ENCODE measurements at regions not wholly inside any gene's neighbourhood (a gene's known extent, or its start where the extent isn't known, plus 50 kb on each side); places are given as distances from the start of the nearest gene placed in this dataset.

DNA sequence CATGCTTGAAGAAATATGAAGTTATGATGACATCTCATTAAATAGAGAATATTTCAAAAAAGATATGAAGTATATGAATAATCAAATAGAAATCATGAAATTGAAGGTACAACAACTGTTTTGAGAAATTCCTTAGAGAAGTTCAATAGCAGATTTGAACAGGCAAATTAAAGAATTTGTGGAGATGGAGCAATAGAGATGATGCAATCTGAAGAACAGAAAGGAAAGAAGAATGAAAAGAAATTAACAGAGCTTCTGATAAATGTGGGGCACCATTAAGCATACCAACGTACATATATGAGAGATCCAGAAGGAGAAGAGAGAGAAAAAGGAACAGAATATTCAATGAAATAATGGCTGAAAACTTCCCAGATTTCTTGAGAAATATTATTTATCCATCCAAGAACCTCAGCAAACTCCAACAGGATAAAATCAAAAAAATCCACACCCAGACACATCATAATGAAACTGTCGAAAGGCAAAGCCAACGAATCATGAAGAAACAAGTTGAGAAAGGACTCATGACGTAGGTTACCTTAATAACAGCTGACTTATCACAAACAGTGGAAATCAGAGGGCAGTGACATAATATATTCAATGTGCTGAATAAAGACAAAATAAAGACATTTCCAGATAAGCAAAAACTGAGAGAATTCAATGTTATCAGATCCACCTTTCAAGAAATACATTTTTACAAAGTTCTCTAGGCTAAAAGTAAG, 297.2 kb upstream of the TARS1 start:
- DNase-seq (ENCODE audit: insufficient read length, low spot score) (no peak), FAIRE-seq (peak; percentile 53)
- no peak for TF ChIP-seq POLR2A (IDR thresholded peaks at IDR 0.05; ENCODE audit: low read depth, low read length)

DNA sequence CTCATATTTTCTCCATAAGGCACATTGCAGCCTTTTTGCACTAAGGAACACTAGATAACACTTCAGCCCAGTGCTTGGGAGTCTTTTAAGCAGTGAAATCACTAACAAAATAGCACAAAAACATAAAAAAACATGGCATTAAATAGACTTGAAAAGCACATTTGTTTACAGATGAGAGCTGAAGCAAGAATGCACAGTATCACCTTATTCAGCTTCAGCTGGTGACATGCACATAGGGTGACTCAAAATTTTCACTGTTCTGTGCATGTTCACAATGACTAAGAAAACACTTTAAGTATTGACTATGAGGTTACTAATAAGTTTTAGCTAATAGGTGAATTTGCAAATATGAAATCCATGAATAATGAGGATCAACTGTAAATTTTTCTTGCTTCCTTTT, 293.9 kb upstream of the TARS1 start:
- no peak for TF ChIP-seq POLR2A (IDR thresholded peaks at IDR 0.05; ENCODE audit: low read depth, low read length)
- peak; percentile 92 for FAIRE-seq
- DNase-seq (ENCODE audit: insufficient read length, low spot score), result no peak

DNA sequence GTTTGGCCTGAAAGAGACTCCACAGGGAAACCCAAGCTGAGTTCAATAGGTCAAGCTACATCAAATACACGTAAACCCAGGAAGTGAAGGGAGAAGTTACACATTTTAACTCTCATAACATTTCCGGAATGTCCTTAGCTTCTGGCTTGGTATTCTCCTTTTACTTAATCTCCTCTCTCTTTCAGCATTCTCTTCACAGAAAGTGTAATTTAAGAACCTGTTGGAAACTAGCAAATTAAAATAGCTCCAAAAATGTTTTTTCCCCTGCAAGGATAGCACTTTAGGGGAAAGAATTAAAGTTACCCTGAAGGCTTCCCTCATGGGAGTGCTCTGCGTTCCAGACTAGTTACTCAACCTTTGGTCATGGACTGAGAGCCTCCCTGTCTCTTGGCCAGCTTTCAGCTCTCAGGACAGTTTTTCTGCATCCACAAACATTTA, 292.7 kb upstream of the TARS1 start:
- FAIRE-seq, result peak; percentile 100
- DNase-seq (ENCODE audit: insufficient read length, low spot score), result peak; percentile 50
- TF ChIP-seq POLR2A (IDR thresholded peaks at IDR 0.05; ENCODE audit: low read depth, low read length), result no peak

DNA sequence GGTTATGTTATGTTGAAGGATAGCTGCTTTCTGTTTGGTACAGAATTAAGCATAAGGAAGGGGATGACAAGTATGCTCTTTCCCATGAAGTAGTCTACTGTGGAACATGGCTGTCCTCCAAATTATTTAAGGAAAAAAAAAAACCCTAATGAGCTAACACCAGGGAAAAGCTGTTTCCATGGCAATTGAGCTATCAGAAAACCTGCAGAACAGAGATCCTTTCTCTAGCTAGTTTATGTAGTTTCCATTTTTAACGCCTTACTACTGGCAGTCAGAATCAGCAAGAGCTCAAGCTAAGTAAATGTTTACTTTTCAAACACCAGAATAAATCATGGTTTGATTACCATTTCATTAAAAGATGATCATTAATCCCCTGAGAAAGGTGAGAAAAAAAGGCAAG, 287.4 kb upstream of the TARS1 start:
- no peak for TF ChIP-seq POLR2A (IDR thresholded peaks at IDR 0.05; ENCODE audit: low read depth, low read length)

DNA sequence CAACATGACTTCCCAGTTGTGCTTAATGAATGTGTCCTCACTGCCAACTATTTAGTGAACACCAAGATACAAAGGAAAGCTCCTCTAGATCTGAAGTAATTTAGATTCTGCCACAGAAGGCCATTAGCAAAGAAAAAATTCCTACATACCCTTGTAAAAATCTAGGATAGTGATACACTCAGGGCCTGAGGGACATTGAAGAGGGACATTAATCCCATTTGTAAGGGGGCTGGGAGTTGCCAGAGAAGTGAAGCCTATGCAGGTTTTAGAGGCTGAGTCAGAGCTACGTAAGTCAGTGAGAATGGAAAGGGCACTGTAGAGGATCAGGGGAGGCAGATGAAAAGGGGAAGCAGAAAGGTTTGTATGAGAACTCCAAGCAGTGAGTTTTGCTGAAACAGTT, 286.9 kb upstream of the TARS1 start:
- DNase-seq (ENCODE audit: insufficient read length, low spot score) (no peak), FAIRE-seq (peak; percentile 83)
- no peak for TF ChIP-seq POLR2A (IDR thresholded peaks at IDR 0.05; ENCODE audit: low read depth, low read length)

More for the DNA sequence above, 287.4 kb upstream of the TARS1 start:
- DNase-seq (ENCODE audit: insufficient read length, low spot score) (no peak), FAIRE-seq (no peak)

DNA sequence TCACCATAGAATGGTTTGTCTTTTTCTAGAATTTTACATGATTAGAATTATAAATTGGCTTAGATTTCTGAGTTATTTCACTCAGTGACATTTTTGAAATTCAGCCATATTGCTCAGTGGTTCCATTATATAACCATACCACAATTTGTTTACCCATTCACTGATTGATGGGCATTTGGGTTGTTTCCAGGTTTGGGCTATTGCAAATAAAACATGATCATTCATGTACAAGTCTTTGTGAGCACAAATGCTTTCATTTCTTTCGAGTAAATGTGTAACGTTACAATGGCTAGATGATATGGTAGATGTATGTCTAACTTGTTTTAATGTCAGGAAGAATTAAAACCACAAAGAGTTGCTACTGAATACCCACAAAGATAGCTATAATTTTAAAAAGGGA, 279.9 kb upstream of the TARS1 start:
- FAIRE-seq, result no peak
- TF ChIP-seq POLR2A (IDR thresholded peaks at IDR 0.05; ENCODE audit: low read depth, low read length), result no peak

DNA sequence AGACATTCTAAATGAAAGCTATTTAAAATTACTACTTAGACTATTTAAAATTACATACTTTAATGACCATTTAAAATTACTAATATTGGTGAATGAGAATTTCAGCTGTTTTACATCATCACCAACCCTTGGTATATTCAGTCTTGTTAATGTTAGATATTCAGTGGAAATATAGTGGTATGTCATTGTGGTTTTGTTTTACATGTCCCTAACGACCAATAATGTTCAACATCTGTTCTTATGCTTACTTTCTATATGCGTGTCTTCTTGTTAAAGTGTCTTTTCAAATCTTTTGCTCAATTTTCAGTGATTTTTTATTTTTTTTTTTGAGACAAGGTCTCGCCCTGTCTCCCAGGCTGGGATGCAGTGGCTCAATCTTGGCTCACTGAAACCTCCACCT, 279.3 kb upstream of the TARS1 start:
- TF ChIP-seq POLR2A (IDR thresholded peaks at IDR 0.05; ENCODE audit: low read depth, low read length), result no peak
- no peak for FAIRE-seq
- DNase-seq (ENCODE audit: insufficient read length, low spot score), result no peak

More for the DNA sequence above, 279.9 kb upstream of the TARS1 start:
- no peak for DNase-seq (ENCODE audit: insufficient read length, low spot score)

DNA sequence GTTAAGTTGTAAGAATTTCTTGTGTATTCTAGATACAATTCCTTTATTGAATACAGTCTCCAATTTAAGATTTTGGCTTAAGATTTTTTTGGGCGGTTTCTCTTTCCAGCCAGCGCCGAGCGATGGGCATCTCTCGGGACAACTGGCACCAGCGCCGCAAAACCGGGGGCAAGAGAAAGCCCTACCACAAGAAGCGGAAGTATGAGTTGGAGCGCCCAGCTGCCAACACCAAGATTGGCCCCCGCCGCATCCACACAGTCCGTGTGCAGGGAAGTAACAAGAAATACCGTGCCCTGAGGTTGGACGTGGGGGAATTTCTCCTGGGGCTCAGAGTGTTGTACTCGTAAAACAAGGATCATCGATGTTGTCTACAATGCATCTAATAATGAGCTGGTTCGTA, 278.7 kb upstream of the TARS1 start:
- no peak for TF ChIP-seq POLR2A (IDR thresholded peaks at IDR 0.05; ENCODE audit: low read depth, low read length)
- FAIRE-seq, result no peak
- DNase-seq (ENCODE audit: insufficient read length, low spot score), result no peak

DNA sequence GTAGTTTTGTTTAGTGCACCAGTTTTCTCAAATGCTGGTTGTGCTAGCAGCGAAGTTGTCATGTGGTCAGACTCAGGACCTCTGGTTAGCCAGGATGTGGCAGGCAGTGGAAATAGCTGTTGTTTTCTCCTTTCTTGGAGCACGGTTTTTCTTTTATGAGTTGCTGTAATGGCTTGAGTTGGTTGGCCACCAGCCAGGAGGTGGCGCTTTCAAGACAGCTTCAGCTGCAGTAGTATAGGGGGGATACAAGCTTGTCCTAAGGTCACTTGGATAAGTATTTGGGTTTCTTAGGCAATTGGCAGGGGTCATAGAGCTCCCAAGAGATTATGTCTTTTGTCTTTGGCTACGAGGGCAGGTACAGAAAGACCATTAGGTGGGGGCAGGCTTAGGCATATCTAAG, 274.2 kb upstream of the TARS1 start:
- DNase-seq (ENCODE audit: insufficient read length, low spot score) (no peak), FAIRE-seq (no peak)
- TF ChIP-seq POLR2A (IDR thresholded peaks at IDR 0.05; ENCODE audit: low read depth, low read length), result no peak

DNA sequence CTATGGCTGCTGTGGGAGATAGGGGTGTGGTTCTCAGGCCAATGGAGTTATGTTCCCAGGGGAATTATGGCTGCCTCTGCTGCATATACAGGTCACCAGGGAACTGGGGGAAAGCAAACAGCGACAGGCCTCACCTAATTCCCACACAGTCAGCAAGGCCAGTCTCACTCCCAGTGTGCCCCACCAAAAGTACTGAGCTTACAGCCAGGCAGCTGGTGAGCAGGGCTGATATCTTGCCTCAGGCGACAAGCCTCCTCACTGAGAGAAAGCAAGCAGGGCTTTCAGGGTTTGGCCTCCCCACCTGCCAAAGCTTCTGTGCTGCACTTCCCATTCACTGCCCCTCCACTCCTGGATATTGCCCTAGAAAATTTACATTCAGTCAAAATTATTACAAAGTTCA, 273.8 kb upstream of the TARS1 start:
- FAIRE-seq, result no peak
- no peak for TF ChIP-seq POLR2A (IDR thresholded peaks at IDR 0.05; ENCODE audit: low read depth, low read length)
- DNase-seq (ENCODE audit: insufficient read length, low spot score), result no peak

DNA sequence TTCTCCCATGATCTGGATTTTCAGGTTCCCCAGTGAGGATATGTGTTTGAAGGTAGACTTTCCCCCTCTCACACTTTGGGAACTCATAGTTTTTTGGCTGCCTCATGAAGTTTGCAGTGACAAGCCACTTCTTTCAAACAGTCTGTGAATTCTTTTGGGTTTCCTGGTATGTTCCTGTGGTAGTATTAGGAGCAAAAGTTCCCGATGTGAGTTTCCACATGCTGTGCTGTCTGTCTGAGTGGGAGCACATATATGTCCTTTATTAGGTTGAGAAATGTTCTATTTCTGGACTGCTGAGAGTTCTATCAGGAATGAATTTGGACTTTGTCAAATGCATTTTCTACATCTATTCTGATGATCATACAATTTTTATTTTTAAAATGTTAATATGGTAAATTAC, 273.2 kb upstream of the TARS1 start:
- DNase-seq (ENCODE audit: insufficient read length, low spot score), result no peak

DNA sequence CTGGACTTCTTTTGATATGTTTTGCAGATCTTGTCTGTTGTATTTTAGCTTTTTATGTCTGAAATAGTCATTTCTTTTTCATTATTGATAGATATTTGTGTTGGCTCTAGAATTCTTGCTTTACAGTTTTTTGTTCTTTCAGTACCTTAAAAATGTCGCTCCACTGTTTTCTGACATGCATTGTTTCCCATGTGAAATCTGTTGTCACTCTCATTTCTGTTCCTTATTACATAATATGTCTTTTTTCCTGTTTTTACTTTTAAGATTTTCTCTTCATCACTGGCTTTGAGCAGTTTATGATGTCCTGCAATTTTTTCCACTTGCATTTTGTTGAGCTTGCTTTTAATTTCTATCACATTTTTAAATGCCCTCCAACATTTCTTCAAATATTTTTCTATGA, 270.4 kb upstream of the TARS1 start:
- FAIRE-seq (no peak), DNase-seq (ENCODE audit: insufficient read length, low spot score) (no peak)
- TF ChIP-seq POLR2A (IDR thresholded peaks at IDR 0.05; ENCODE audit: low read depth, low read length), result no peak

More for the DNA sequence above, 273.2 kb upstream of the TARS1 start:
- no peak for TF ChIP-seq POLR2A (IDR thresholded peaks at IDR 0.05; ENCODE audit: low read depth, low read length)
- FAIRE-seq, result no peak

DNA sequence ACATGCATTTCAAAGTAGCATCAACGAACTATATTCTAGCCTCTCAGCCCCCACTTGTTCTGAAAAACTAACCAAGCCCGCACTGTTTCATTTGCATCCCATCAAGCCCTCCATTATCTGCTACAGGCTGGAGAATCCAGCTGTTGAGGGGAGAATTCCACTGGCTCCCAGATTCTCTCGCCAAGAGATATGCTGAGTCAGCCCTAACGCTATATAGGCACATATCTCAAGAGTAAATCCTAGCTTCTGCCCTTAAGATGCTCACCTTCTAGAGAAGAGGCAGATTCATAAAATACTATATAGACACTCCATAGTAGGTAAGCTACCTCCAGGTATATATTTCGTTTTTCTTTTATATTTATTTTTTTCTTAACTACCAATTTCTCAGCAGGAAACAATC, 266.4 kb upstream of the TARS1 start:
- DNase-seq (ENCODE audit: insufficient read length, low spot score) (no peak), FAIRE-seq (no peak)

DNA sequence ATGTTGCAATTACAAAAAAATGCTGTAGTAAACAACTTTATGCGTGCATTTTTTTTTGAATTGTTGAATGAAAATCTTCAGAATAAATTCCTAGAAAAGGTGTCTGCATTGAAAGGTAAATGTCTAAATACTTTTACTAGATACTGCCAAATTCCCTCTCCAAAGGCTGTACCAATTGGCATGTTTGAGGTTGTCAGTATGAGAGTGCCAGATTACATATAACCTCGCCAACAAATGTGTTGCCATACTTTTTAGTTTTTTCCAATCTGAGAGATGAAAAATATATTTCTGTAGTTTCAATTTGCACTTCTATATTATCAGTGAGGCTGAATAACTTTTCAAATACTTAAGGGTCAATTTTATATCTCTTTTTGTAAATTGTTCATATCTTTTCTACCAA, 261.5 kb upstream of the TARS1 start:
- no peak for DNase-seq (ENCODE audit: insufficient read length, low spot score)
- TF ChIP-seq POLR2A (IDR thresholded peaks at IDR 0.05; ENCODE audit: low read depth, low read length), result no peak
- no peak for FAIRE-seq

More for the DNA sequence above, 266.4 kb upstream of the TARS1 start:
- TF ChIP-seq POLR2A (IDR thresholded peaks at IDR 0.05; ENCODE audit: low read depth, low read length), result no peak

DNA sequence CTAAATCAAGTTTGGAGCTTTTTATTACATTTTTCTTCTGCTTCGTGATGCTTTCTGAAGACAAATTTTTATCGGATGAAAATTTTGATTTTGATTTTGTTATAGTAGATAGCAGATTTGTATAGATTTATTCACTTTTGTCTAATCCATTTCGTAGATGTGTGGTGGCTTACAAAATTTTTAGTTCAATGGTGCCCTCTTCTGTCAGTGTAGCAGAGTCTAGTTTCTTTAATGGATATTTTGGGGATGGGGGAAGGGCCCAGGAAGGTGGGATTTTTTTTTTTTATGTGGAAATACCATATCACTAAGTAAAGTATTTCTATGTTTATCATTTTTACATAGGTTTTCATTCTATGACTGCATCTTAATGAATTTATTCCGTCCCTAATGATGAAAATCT, 259.9 kb upstream of the TARS1 start:
- peak; percentile 89 for FAIRE-seq
- TF ChIP-seq POLR2A (IDR thresholded peaks at IDR 0.05; ENCODE audit: low read depth, low read length), result no peak
- DNase-seq (ENCODE audit: insufficient read length, low spot score), result no peak
